Effector memory CD8-positive, alpha-beta T cell (primary cell): ENCODE measurements at regions not wholly inside any gene's neighbourhood (a gene's known extent, or its start where the extent isn't known, plus 50 kb on each side); places are given as distances from the start of the nearest gene placed in this dataset.

ENCODE experiments used
- ATAC-seq: fragments of 150-1000 bp; cut with Tn5 transposase; replicated peaks from 2 replicates; pipeline ENCODE4 v1.10.0; 2021; ENCODE audit warnings: mild to moderate bottlenecking, moderate library complexity
- DNase-seq, 3 experiments: peaks; one replicate each; pipeline ENCODE4 v3.0.0; 2021
- H3K27ac Mint-ChIP-seq, 2 donors: one replicate each; pipeline ENCODE4 v1.8.0; 2022; ENCODE audit warnings: mild to moderate bottlenecking in 2 of 2, mixed read lengths in 2 of 2, moderate library complexity in 2 of 2
- H3K27me3 Mint-ChIP-seq, 2 donors: one replicate each; pipeline ENCODE4 v1.8.0; 2022; ENCODE audit warnings: mixed read lengths in 2 of 2
- H3K36me3 Mint-ChIP-seq: one replicate; pipeline ENCODE4 v1.8.0; 2022; ENCODE audit warnings: mild to moderate bottlenecking, moderate library complexity, mixed read lengths; ENCODE audit not compliant: insufficient read depth
- H3K4me1 Mint-ChIP-seq, 2 donors: one replicate each; pipeline ENCODE4 v1.8.0; 2022; ENCODE audit warnings: low read depth in 2 of 2, mixed read lengths in 2 of 2
- H3K4me3 Mint-ChIP-seq, 2 donors: one replicate each; pipeline ENCODE4 v1.8.0; 2022; ENCODE audit warnings: mild to moderate bottlenecking in 2 of 2, mixed read lengths in 2 of 2, moderate library complexity in 2 of 2
- H3K9me3 Mint-ChIP-seq, 2 donors: one replicate each; pipeline ENCODE4 v1.8.0; 2022; ENCODE audit warnings: mixed read lengths in 2 of 2

DNA sequence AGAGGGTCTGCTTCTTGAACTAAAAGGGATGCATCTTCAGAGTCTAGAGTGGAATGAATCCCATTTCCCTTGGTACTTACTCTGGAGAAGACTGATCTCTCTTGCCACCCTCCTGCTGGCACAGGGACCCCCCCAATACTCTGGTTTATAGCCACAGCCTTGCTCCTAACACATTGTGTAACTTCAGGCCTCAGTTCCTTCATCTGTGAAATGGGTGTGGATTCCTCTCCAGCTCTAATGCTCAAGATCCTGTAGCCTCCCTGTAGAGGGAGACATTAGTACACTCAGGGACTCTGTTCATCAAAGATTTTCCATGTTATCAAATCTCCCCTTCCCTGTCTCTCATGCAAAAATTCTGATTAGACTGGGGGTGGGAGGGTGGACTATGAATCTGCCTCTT, 315.7 kb upstream of the MOCS1 start:
- DNase-seq (no peak), ATAC-seq (no peak)
- Mint-ChIP-seq H3K9me3 (no peaks in the 10 kb centered on the region), H3K4me3 (no peak overlapping the region), H3K27ac (no peak overlapping the region), H3K4me1 (no peaks in the 10 kb centered on the region), H3K27me3 (peaks cover 0 to 27% of the 10 kb centered on the region in 2 donors), H3K36me3 (no peaks in the 10 kb centered on the region)

GRCh38 chr6:40247516-40248115, 313.4 kb upstream of the MOCS1 start:
- Mint-ChIP-seq H3K27ac (no peak overlapping the region), H3K36me3 (no peaks in the 10 kb centered on the region), H3K9me3 (no peaks in the 10 kb centered on the region), H3K27me3 (peaks cover 6 to 27% of the 10 kb centered on the region in 2 donors), H3K4me1 (no peaks in the 10 kb centered on the region), H3K4me3 (no peak overlapping the region)
- no peak for ATAC-seq
- DNase-seq: no peak

GRCh38 chr6:40244699-40245098, 310.4 kb upstream of the MOCS1 start:
- no peak overlapping the region for H3K4me3 Mint-ChIP-seq
- H3K9me3 Mint-ChIP-seq: no peaks in the 10 kb centered on the region
- H3K4me1 Mint-ChIP-seq: no peaks in the 10 kb centered on the region
- no peak overlapping the region for H3K27ac Mint-ChIP-seq
- no peak for ATAC-seq
- peaks cover 10 to 18% of the 10 kb centered on the region in 2 donors for H3K27me3 Mint-ChIP-seq
- H3K36me3 Mint-ChIP-seq: no peaks in the 10 kb centered on the region
- no peak for DNase-seq

- no peak for ATAC-seq
These were observed 298.4 kb upstream of the MOCS1 start for GRCh38 chr6:40232698-40233097.

GRCh38 chr6:40227735-40228134, 293.5 kb upstream of the MOCS1 start:
- Mint-ChIP-seq H3K27me3 (peaks cover 7 to 47% of the 10 kb centered on the region in 2 donors), H3K4me1 (no peaks in the 10 kb centered on the region), H3K9me3 (peaks cover 0 to 8% of the 10 kb centered on the region in 2 donors), H3K36me3 (no peaks in the 10 kb centered on the region), H3K27ac (no peak overlapping the region), H3K4me3 (no peak overlapping the region)
- DNase-seq (no peak), ATAC-seq (no peak)

More at GRCh38 chr6:40232698-40233097, 298.4 kb upstream of the MOCS1 start:
- H3K27me3 Mint-ChIP-seq: peaks cover 7 to 30% of the 10 kb centered on the region in 2 donors
- peaks cover 0 to 12% of the 10 kb centered on the region in 2 donors for H3K9me3 Mint-ChIP-seq
- no peaks in the 10 kb centered on the region for H3K4me1 Mint-ChIP-seq
- no peaks in the 10 kb centered on the region for H3K36me3 Mint-ChIP-seq
- no peak for DNase-seq
- H3K27ac Mint-ChIP-seq: no peak overlapping the region
- H3K4me3 Mint-ChIP-seq: no peak overlapping the region

GRCh38 chr6:40222354-40222753, 288.1 kb upstream of the MOCS1 start:
- Mint-ChIP-seq H3K27me3 (peaks cover 6 to 32% of the 10 kb centered on the region in 2 donors), H3K36me3 (no peaks in the 10 kb centered on the region), H3K4me3 (no peak overlapping the region), H3K27ac (no peak overlapping the region), H3K9me3 (no peaks in the 10 kb centered on the region), H3K4me1 (no peaks in the 10 kb centered on the region)
- no peak for ATAC-seq
- no peak for DNase-seq

DNA sequence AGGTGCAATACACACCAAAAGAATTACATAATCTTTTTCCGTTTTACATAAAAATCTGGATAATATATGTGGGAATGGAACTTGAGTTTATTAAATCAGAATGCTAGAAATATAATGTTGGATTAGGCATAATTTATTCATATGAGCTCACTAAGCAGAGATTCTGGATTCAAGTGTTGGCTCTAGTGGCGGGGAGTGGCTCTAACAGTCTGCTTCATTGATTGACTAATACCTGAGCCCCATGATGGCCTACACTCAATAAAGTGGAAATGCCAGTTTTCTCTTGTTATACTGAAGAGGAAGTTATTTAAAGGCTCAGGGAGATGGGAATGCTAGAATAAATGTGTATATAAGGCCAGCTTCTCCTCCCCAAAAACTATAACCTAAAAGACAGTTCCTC, 285.5 kb upstream of the MOCS1 start:
- Mint-ChIP-seq H3K4me1 (no peaks in the 10 kb centered on the region), H3K4me3 (no peak overlapping the region), H3K9me3 (no peaks in the 10 kb centered on the region), H3K27ac (no peak overlapping the region), H3K27me3 (peaks cover 10 to 16% of the 10 kb centered on the region in 2 donors), H3K36me3 (no peaks in the 10 kb centered on the region)
- DNase-seq (no peak), ATAC-seq (no peak)

- Mint-ChIP-seq H3K27ac (no peak overlapping the region), H3K4me3 (no peak overlapping the region), H3K9me3 (peaks cover 0 to 3% of the 10 kb centered on the region in 2 donors), H3K27me3 (peaks cover 23 to 30% of the 10 kb centered on the region in 2 donors), H3K4me1 (no peaks in the 10 kb centered on the region), H3K36me3 (no peaks in the 10 kb centered on the region)
- ATAC-seq: no peak
- no peak for DNase-seq
These were observed 276.4 kb upstream of the MOCS1 start for GRCh38 chr6:40210628-40211056.

DNA sequence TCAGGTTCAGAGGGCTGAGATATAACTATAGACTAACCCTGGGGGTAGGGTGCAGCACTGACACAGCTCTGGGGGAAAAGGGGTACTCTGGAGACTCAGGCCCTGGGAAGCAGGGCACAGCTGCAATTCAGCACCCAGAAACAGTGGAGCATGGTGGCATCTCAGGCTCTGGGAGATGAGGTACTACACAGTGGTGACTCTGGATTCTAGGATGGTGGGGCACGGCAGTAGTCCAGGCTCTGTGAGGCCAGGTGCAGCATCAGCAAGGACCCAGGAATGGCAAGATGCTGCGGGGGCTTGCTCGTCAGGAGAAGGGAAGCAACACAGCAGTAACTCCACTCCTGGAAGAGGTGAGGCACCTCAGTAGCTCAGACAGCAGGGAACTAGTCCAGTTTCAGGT, 271.5 kb upstream of the MOCS1 start:
- DNase-seq: no peak
- Mint-ChIP-seq H3K36me3 (no peaks in the 10 kb centered on the region), H3K4me3 (no peak overlapping the region), H3K9me3 (peaks cover 0 to 20% of the 10 kb centered on the region in 2 donors), H3K27me3 (peaks cover 14 to 25% of the 10 kb centered on the region in 2 donors), H3K27ac (no peak overlapping the region), H3K4me1 (no peaks in the 10 kb centered on the region)
- ATAC-seq: no peak

DNA sequence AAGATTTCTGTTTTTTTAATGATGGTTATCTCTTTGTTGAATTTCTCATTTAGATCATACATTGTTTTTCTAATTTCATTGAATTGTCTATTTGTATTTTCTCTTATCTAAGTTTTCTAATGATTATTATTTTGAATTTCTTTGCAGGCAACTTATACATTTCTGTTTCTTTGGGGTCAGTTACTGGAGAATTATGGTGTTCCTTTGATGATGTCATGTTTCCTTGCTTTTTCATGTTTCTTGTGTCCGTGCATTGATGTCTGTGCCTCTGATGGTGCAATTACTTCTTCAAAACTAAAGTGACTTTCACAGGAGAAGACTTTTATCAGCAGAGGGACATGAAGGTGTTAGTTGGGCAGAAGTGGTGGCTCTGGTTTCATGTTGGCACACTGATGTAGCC, 270.7 kb upstream of the MOCS1 start:
- no peak overlapping the region for H3K4me3 Mint-ChIP-seq
- no peak overlapping the region for H3K27ac Mint-ChIP-seq
- DNase-seq: no peak
- peaks cover 0 to 20% of the 10 kb centered on the region in 2 donors for H3K9me3 Mint-ChIP-seq
- H3K27me3 Mint-ChIP-seq: peaks cover 14 to 25% of the 10 kb centered on the region in 2 donors
- ATAC-seq: no peak
- H3K4me1 Mint-ChIP-seq: no peaks in the 10 kb centered on the region
- no peaks in the 10 kb centered on the region for H3K36me3 Mint-ChIP-seq

GRCh38 chr6:40197371-40197770, 263.1 kb upstream of the MOCS1 start:
- Mint-ChIP-seq H3K27me3 (peaks cover 0 to 5% of the 10 kb centered on the region in 2 donors), H3K4me3 (no peak overlapping the region)
- no peak for ATAC-seq

DNA sequence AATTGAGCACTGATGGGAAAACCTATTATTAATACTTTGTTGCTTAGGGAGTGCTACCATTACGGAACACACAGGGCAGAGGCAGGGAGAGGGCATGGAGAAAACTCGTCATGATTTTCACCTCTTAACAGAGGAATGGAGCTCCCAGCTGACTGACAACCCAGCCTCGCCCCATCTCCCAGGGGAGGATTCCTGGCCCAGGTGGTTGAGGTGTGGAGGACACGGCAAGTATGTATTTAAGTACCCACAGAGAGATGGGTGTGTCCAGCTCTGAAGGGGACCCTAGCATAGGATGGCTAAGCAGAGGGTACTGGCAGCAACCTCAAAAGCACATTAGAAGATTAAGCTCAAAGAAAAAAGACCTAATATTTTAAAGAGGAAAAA, 261.9 kb upstream of the MOCS1 start:
- Mint-ChIP-seq H3K4me3 (no peak overlapping the region), H3K9me3 (peaks cover 0 to under 1% of the 10 kb centered on the region in 2 donors), H3K36me3 (no peaks in the 10 kb centered on the region), H3K27ac (no peak overlapping the region), H3K4me1 (no peaks in the 10 kb centered on the region), H3K27me3 (peaks cover 2 to 10% of the 10 kb centered on the region in 2 donors)
- no peak for DNase-seq
- no peak for ATAC-seq

More at GRCh38 chr6:40197371-40197770, 263.1 kb upstream of the MOCS1 start:
- Mint-ChIP-seq H3K4me1 (no peaks in the 10 kb centered on the region), H3K9me3 (peaks cover 0 to 7% of the 10 kb centered on the region in 2 donors), H3K27ac (no peak overlapping the region), H3K36me3 (no peaks in the 10 kb centered on the region)
- no peak for DNase-seq

DNA sequence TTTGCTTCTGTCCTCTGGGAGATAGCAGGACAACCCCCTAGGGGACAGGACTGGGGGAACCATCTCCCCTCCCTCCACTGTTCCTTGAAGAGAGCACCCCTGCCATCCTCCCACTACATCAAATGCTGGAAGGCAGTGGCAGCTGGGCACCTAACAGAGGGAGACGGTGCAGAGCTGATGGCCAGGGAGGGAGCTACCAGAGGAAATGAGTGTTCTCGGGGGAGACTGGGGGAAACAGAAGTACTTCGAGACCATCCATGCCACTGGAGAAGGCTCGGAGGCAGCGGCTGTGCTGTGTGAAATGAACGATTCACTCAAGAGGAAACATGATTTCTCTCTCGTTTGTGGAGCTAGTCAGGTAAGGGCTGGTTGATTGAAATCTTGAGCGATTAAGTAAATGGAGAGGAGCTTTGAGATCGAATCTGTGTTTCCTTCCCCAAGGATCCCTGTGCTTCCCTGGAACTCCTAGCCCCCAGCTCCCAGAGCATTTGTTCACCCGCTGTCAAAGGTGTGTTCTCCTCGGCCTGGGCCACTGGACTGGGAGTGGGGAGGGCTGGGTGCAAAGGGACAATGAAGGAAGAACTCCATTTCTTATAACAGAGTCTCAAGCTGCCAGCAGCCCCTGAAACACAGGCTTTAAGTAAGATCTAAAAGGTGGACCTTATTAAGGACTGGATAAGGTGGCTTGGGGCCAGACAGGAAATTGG, 261.3 kb upstream of the MOCS1 start:
- Mint-ChIP-seq H3K4me1 (no peaks in the 10 kb centered on the region), H3K9me3 (no peaks in the 10 kb centered on the region), H3K4me3 (no peak overlapping the region), H3K27ac (no peak overlapping the region), H3K36me3 (no peaks in the 10 kb centered on the region), H3K27me3 (peaks cover 7 to 10% of the 10 kb centered on the region in 2 donors)
- ATAC-seq (no peak), DNase-seq (no peak)
